Aorta (tissue), 5 donors: ENCODE measurements at regions not wholly inside any gene's neighbourhood (a gene's known extent, or its start where the extent isn't known, plus 50 kb on each side); places are given as distances from the start of the nearest gene placed in this dataset.

Source experiments
- ATAC-seq: fragments of 200-7000 bp; cut with Tn5 transposase; one replicate; pipeline ENCODE4 v1.9.1; 2022; ENCODE audit warnings: moderate library complexity; ENCODE audit not compliant: low FRiP score
- DNase-seq, 2 donors: peaks; one replicate each; pipeline ENCODE4 v3.0.0-alpha.2; 2020
- H3K27ac ChIP-seq, 2 donors: one replicate each; pipeline ENCODE4 v1.5.1; 2013; ENCODE audit warnings: low read length in 2 of 2, mild to moderate bottlenecking in 2 of 2, moderate library complexity in 2 of 2, control low read depth in 1 of 2, inconsistent platforms in 1 of 2, low read depth in 1 of 2
- H3K27me3 ChIP-seq, 2 donors: one replicate each; pipeline ENCODE4 v1.6.1; 2013; ENCODE audit warnings: control low read depth in 1 of 2, low read length in 1 of 2, mild to moderate bottlenecking in 1 of 2, moderate library complexity in 1 of 2; ENCODE audit not compliant: insufficient read depth in 2 of 2, control insufficient read depth in 1 of 2
- H3K36me3 ChIP-seq, 2 donors: one replicate each; pipeline ENCODE4 v1.6.1; 2013; ENCODE audit warnings: control low read depth in 1 of 2, low read length in 1 of 2, mild to moderate bottlenecking in 1 of 2; ENCODE audit not compliant: insufficient read depth in 2 of 2, control insufficient read depth in 1 of 2
- H3K4me1 ChIP-seq, 2 donors: one replicate each; pipeline ENCODE4 v1.6.1; 2013; ENCODE audit warnings: low read length in 2 of 2, control low read depth in 1 of 2, mild to moderate bottlenecking in 1 of 2, moderate library complexity in 1 of 2; ENCODE audit not compliant: insufficient read depth in 2 of 2, control insufficient read depth in 1 of 2
- H3K4me3 ChIP-seq, 2 donors: one replicate each; pipeline ENCODE4 v1.5.1; 2013; ENCODE audit warnings: low read length in 2 of 2, control low read depth in 1 of 2, mild to moderate bottlenecking in 1 of 2
- H3K9me3 ChIP-seq: one replicate; pipeline ENCODE4 v1.6.1; 2013; ENCODE audit warnings: mild to moderate bottlenecking, low read length; ENCODE audit not compliant: control insufficient read depth
- WGBS, 2 donors: extraction: QIAGEN DNeasy Blood & Tissue Kit; methylation state at CpG; one replicate each; pipeline ENCODE4 v1.1.7; 2013; 5-methylcytosine and 5-hydroxymethylcytosine counted together
- intact Hi-C, 2 donors: fragments of 100-400 bp; cut with DNase I; formaldehyde crosslinking; loops; one replicate each; pipeline versions ENCODE4 v1.14.2 to v1.15.0; 2022
- donor health status: healthy with polysubstance abuse.
- donor health status: Bipolar disorder and iron deficiency.
- donor health status: DM: no; HTN: no; CAD: no.
- donor health status: DM: no; HTN: no; CAD: no.
- donor health status: DM: yes; HTN: yes; CAD: no.

- ATAC-seq (no peak), DNase-seq (no peak)
- intact Hi-C loops = no loop called here
- Histone ChIP-seq H3K4me3 (no peak overlapping the region), H3K27ac (no peak overlapping the region), H3K9me3 (no peaks in the 10 kb centered on the region), H3K4me1 (no peaks in the 10 kb centered on the region), H3K27me3 (no peaks in the 10 kb centered on the region), H3K36me3 (no peaks in the 10 kb centered on the region)
- 51% methylated on average over 2 of the region's 2 CpGs for WGBS, 2 donors
Observed at GRCh38 chr5:8254674-8255073, 385.7 kb downstream of the MTRR start.

- 88 to 93% methylated on average over 3 of the region's 3 CpGs for WGBS, 2 donors
- H3K9me3 ChIP-seq = no peaks in the 10 kb centered on the region
- DNase-seq (no peak), ATAC-seq (no peak)
- H3K36me3 ChIP-seq = no peaks in the 10 kb centered on the region
- intact Hi-C loops = no loop called here
- H3K4me3 ChIP-seq = no peak overlapping the region
- no peaks in the 10 kb centered on the region for H3K4me1 ChIP-seq
- H3K27me3 ChIP-seq = no peaks in the 10 kb centered on the region
- no peak overlapping the region for H3K27ac ChIP-seq
Observed at GRCh38 chr5:8258801-8259200, 389.9 kb downstream of the MTRR start.

- intact Hi-C loops = no loop called here
- Histone ChIP-seq H3K4me3 (no peak overlapping the region), H3K36me3 (no peaks in the 10 kb centered on the region), H3K9me3 (peaks cover 1% of the 10 kb centered on the region), H3K4me1 (no peaks in the 10 kb centered on the region), H3K27me3 (no peaks in the 10 kb centered on the region), H3K27ac (no peak overlapping the region)
- ATAC-seq (no peak), DNase-seq (no peak)
- 92 to 93% methylated on average over 2 of the region's 2 CpGs for WGBS, 2 donors
Observed at GRCh38 chr5:8270246-8270645, 401.3 kb downstream of the MTRR start.

GRCh38 chr5:8280711-8281363, 411.9 kb downstream of the MTRR start:
- DNase-seq = no peak
- Histone ChIP-seq H3K9me3 (no peaks in the 10 kb centered on the region), H3K27ac (no peak overlapping the region), H3K27me3 (no peaks in the 10 kb centered on the region), H3K4me3 (no peak overlapping the region), H3K4me1 (no peaks in the 10 kb centered on the region), H3K36me3 (no peaks in the 10 kb centered on the region)
- no peak for ATAC-seq
- WGBS, 2 donors = 70 to 76% methylated on average over 4 of the region's 4 CpGs
- intact Hi-C loops = no loop called here

GRCh38 chr5:8288334-8288733, 419.4 kb downstream of the MTRR start:
- H3K9me3 ChIP-seq = no peaks in the 10 kb centered on the region
- no peak overlapping the region for H3K27ac ChIP-seq
- no peaks in the 10 kb centered on the region for H3K27me3 ChIP-seq
- no peak for ATAC-seq
- H3K36me3 ChIP-seq = no peaks in the 10 kb centered on the region
- no peaks in the 10 kb centered on the region for H3K4me1 ChIP-seq
- no peak for DNase-seq
- H3K4me3 ChIP-seq = no peak overlapping the region
- intact Hi-C loops = no loop called here

- no peaks in the 10 kb centered on the region for H3K36me3 ChIP-seq
- ATAC-seq (no peak), DNase-seq (no peak)
- no peaks in the 10 kb centered on the region for H3K9me3 ChIP-seq
- intact Hi-C loops = no loop called here
- no peaks in the 10 kb centered on the region for H3K4me1 ChIP-seq
- no peaks in the 10 kb centered on the region for H3K27me3 ChIP-seq
- WGBS, 2 donors = 41 to 46% methylated on average over 6 of the region's 6 CpGs
- no peak overlapping the region for H3K27ac ChIP-seq
- H3K4me3 ChIP-seq = no peak overlapping the region
Observed at GRCh38 chr5:8288897-8289516, 420.1 kb downstream of the MTRR start.

GRCh38 chr5:8289779-8290178, 420.8 kb downstream of the MTRR start:
- no peak overlapping the region for H3K4me3 ChIP-seq
- H3K27me3 ChIP-seq = no peaks in the 10 kb centered on the region
- H3K36me3 ChIP-seq = no peaks in the 10 kb centered on the region
- intact Hi-C loops = no loop called here
- 84 to 85% methylated on average over 1 of the region's 1 CpG for WGBS, 2 donors
- no peaks in the 10 kb centered on the region for H3K9me3 ChIP-seq
- H3K4me1 ChIP-seq = no peaks in the 10 kb centered on the region
- no peak overlapping the region for H3K27ac ChIP-seq
- no peak for DNase-seq
- no peak for ATAC-seq

- no peak overlapping the region for H3K27ac ChIP-seq
- H3K36me3 ChIP-seq = no peaks in the 10 kb centered on the region
- no peak for ATAC-seq
- no peak overlapping the region for H3K4me3 ChIP-seq
- H3K9me3 ChIP-seq = no peaks in the 10 kb centered on the region
- WGBS, 2 donors = 48 to 70% methylated on average over 2 of the region's 2 CpGs
- intact Hi-C loops = no loop called here
- no peak for DNase-seq
- H3K27me3 ChIP-seq = no peaks in the 10 kb centered on the region
- no peaks in the 10 kb centered on the region for H3K4me1 ChIP-seq
Observed at GRCh38 chr5:8290721-8291120, 421.8 kb downstream of the MTRR start.

- no peaks in the 10 kb centered on the region for H3K27me3 ChIP-seq
- no peaks in the 10 kb centered on the region for H3K36me3 ChIP-seq
- DNase-seq (no peak), ATAC-seq (no peak)
- intact Hi-C loops = no loop called here
- no peak overlapping the region for H3K27ac ChIP-seq
- WGBS, 2 donors = 84 to 90% methylated on average over 2 of the region's 2 CpGs
- H3K9me3 ChIP-seq = no peaks in the 10 kb centered on the region
- no peaks in the 10 kb centered on the region for H3K4me1 ChIP-seq
- H3K4me3 ChIP-seq = no peak overlapping the region
Observed at GRCh38 chr5:8291641-8292040, 422.7 kb downstream of the MTRR start.
